Activated CD4-positive, alpha-beta T cell treated with anti-CD3 and anti-CD28 coated beads for 36 hours (primary cell): ENCODE measurements at regions not wholly inside any gene's neighbourhood (a gene's known extent, or its start where the extent isn't known, plus 50 kb on each side); places are given as distances from the start of the nearest gene placed in this dataset.

Experiments used
- ATAC-seq: fragments of 200-7000 bp; cut with Tn5 transposase; one replicate; pipeline ENCODE4 v1.10.0; 2021; ENCODE audit warnings: mild to moderate bottlenecking, moderate library complexity
- CTCF ChIA-PET: fragments of 350-600 bp; sonication (Branson Sonifier 250); formaldehyde crosslinking; loops from one replicate; lab custom pipeline; 2021; ENCODE audit warnings: antibody characterized with exemption; lab: Charles Lee
- POLR2A ChIA-PET: fragments of 350-600 bp; sonication (Branson Sonifier 250); formaldehyde crosslinking; loops from one replicate; lab custom pipeline; 2021; ENCODE audit warnings: antibody characterized with exemption, inconsistent platforms; lab: Charles Lee
- DNase-seq: peaks from one replicate; pipeline ENCODE4 v3.0.0-alpha.2; 2020
- H3K27ac Mint-ChIP-seq: one replicate; pipeline ENCODE4 v1.8.0; 2021; ENCODE audit warnings: mixed read lengths
- H3K27me3 Mint-ChIP-seq: one replicate; pipeline ENCODE4 v1.8.0; 2021; ENCODE audit warnings: mixed read lengths
- H3K36me3 Mint-ChIP-seq: one replicate; pipeline ENCODE4 v1.8.0; 2021; ENCODE audit warnings: low read depth, mixed read lengths
- H3K4me1 Mint-ChIP-seq: one replicate; pipeline ENCODE4 v1.8.0; 2021; ENCODE audit warnings: mixed read lengths
- H3K4me3 Mint-ChIP-seq: one replicate; pipeline ENCODE4 v1.8.0; 2021; ENCODE audit warnings: mild to moderate bottlenecking, moderate library complexity, mixed read lengths
- H3K9me3 Mint-ChIP-seq: one replicate; pipeline ENCODE4 v1.8.0; 2021; ENCODE audit warnings: low read depth, mixed read lengths
- intact Hi-C, 2 experiments: fragments of 100-400 bp; cut with DNase I in 1 of 2; cut with micrococcal nuclease in 1 of 2; formaldehyde crosslinking; loops; one replicate each; pipeline versions ENCODE4 v1.14.2 to v1.15.1; 2022 to 2024; cut with DNase I, micrococcal nuclease

GRCh38 chr3:168996622-168997021 lies 666.9 kb downstream of the MECOM start:
- intact Hi-C loops, result no loop called here
- no peak overlapping the region for H3K4me3 Mint-ChIP-seq
- ATAC-seq (no peak), DNase-seq (no peak)
- ChIA-PET POLR2A (no interaction called here), CTCF (no interaction called here)
- H3K36me3 Mint-ChIP-seq, result no peaks in the 10 kb centered on the region
- H3K27ac Mint-ChIP-seq, result no peak overlapping the region
- no peaks in the 10 kb centered on the region for H3K27me3 Mint-ChIP-seq
- H3K4me1 Mint-ChIP-seq, result no peaks in the 10 kb centered on the region
- H3K9me3 Mint-ChIP-seq, result no peaks in the 10 kb centered on the region

- no peaks in the 10 kb centered on the region for H3K27me3 Mint-ChIP-seq
- CTCF ChIA-PET, result interaction anchor here (0.6 kb wide), 1 partner anchor 204 kb away, joined by 3 read pairs; no protein-coding TSS in a partner anchor
- intact Hi-C loops, result no loop called here
These were observed 668.4 kb downstream of the MECOM start for GRCh38 chr3:168995129-168995528.

GRCh38 chr3:168991803-168992202 lies 671.7 kb downstream of the MECOM start:
- ATAC-seq, result no peak
- ChIA-PET POLR2A (no interaction called here), CTCF (no interaction called here)
- Mint-ChIP-seq H3K9me3 (no peaks in the 10 kb centered on the region), H3K27ac (no peak overlapping the region), H3K36me3 (no peaks in the 10 kb centered on the region), H3K4me1 (no peaks in the 10 kb centered on the region), H3K4me3 (no peak overlapping the region), H3K27me3 (no peaks in the 10 kb centered on the region)
- no peak for DNase-seq
- intact Hi-C loops, result no loop called here

More at GRCh38 chr3:168995129-168995528, 668.4 kb downstream of the MECOM start:
- H3K4me1 Mint-ChIP-seq, result no peaks in the 10 kb centered on the region
- DNase-seq, result no peak
- no peaks in the 10 kb centered on the region for H3K9me3 Mint-ChIP-seq
- H3K27ac Mint-ChIP-seq, result no peak overlapping the region
- no peak overlapping the region for H3K4me3 Mint-ChIP-seq
- H3K36me3 Mint-ChIP-seq, result no peaks in the 10 kb centered on the region
- ATAC-seq, result no peak
- POLR2A ChIA-PET, result no interaction called here

GRCh38 chr3:168990621-168991020 lies 672.9 kb downstream of the MECOM start:
- H3K9me3 Mint-ChIP-seq, result no peaks in the 10 kb centered on the region
- H3K27ac Mint-ChIP-seq, result no peak overlapping the region
- no peaks in the 10 kb centered on the region for H3K27me3 Mint-ChIP-seq
- H3K36me3 Mint-ChIP-seq, result no peaks in the 10 kb centered on the region
- H3K4me1 Mint-ChIP-seq, result no peaks in the 10 kb centered on the region
- POLR2A ChIA-PET, result no interaction called here
- CTCF ChIA-PET, result no interaction called here
- no peak for ATAC-seq
- intact Hi-C loops, result no loop called here
- H3K4me3 Mint-ChIP-seq, result no peak overlapping the region
- no peak for DNase-seq

GRCh38 chr3:168990134-168990533 lies 673.4 kb downstream of the MECOM start:
- Mint-ChIP-seq H3K9me3 (no peaks in the 10 kb centered on the region), H3K27ac (no peak overlapping the region), H3K36me3 (no peaks in the 10 kb centered on the region), H3K4me3 (no peak overlapping the region), H3K4me1 (no peaks in the 10 kb centered on the region), H3K27me3 (no peaks in the 10 kb centered on the region)
- intact Hi-C loops, result no loop called here
- ATAC-seq, result no peak
- ChIA-PET POLR2A (no interaction called here), CTCF (no interaction called here)
- DNase-seq, result no peak

- Mint-ChIP-seq H3K36me3 (no peaks in the 10 kb centered on the region), H3K9me3 (no peaks in the 10 kb centered on the region), H3K27ac (no peak overlapping the region), H3K4me3 (no peak overlapping the region), H3K27me3 (no peaks in the 10 kb centered on the region), H3K4me1 (no peaks in the 10 kb centered on the region)
- intact Hi-C loops, result no loop called here
- ATAC-seq, result no peak
- ChIA-PET CTCF (no interaction called here), POLR2A (no interaction called here)
- no peak for DNase-seq
These were observed 674.1 kb downstream of the MECOM start for GRCh38 chr3:168989396-168989795.

- CTCF ChIA-PET, result interaction anchor here (0.7 kb wide), 1 partner anchor 12 kb away, joined by 3 read pairs; no protein-coding TSS in a partner anchor
- Mint-ChIP-seq H3K4me3 (no peak overlapping the region), H3K36me3 (no peaks in the 10 kb centered on the region), H3K4me1 (no peaks in the 10 kb centered on the region), H3K27ac (no peak overlapping the region), H3K9me3 (no peaks in the 10 kb centered on the region), H3K27me3 (no peaks in the 10 kb centered on the region)
- ATAC-seq, result no peak
- no peak for DNase-seq
- intact Hi-C loops, result no loop called here
- POLR2A ChIA-PET, result no interaction called here
These were observed 674.7 kb downstream of the MECOM start for GRCh38 chr3:168988853-168989252.

GRCh38 chr3:168984872-168985271 lies 678.6 kb downstream of the MECOM start:
- no peak overlapping the region for H3K27ac Mint-ChIP-seq
- no peak for DNase-seq
- H3K4me1 Mint-ChIP-seq, result no peaks in the 10 kb centered on the region
- ChIA-PET POLR2A (no interaction called here), CTCF (no interaction called here)
- H3K36me3 Mint-ChIP-seq, result no peaks in the 10 kb centered on the region
- H3K27me3 Mint-ChIP-seq, result no peaks in the 10 kb centered on the region
- H3K9me3 Mint-ChIP-seq, result no peaks in the 10 kb centered on the region
- ATAC-seq, result no peak
- H3K4me3 Mint-ChIP-seq, result no peak overlapping the region
- intact Hi-C loops, result no loop called here

- Mint-ChIP-seq H3K4me3 (no peak overlapping the region), H3K27me3 (no peaks in the 10 kb centered on the region), H3K4me1 (no peaks in the 10 kb centered on the region), H3K27ac (no peak overlapping the region), H3K9me3 (no peaks in the 10 kb centered on the region), H3K36me3 (no peaks in the 10 kb centered on the region)
- ATAC-seq, result no peak
- CTCF ChIA-PET, result no interaction called here
- intact Hi-C loops, result no loop called here
- POLR2A ChIA-PET, result no interaction called here
- DNase-seq, result no peak
These were observed 680.5 kb downstream of the MECOM start for GRCh38 chr3:168983046-168983445.

GRCh38 chr3:168981396-168981795 lies 682.1 kb downstream of the MECOM start:
- H3K9me3 Mint-ChIP-seq, result no peaks in the 10 kb centered on the region
- intact Hi-C loops, result no loop called here
- no peaks in the 10 kb centered on the region for H3K4me1 Mint-ChIP-seq
- ATAC-seq (no peak), DNase-seq (no peak)
- no peak overlapping the region for H3K4me3 Mint-ChIP-seq
- no peak overlapping the region for H3K27ac Mint-ChIP-seq
- H3K36me3 Mint-ChIP-seq, result no peaks in the 10 kb centered on the region
- POLR2A ChIA-PET, result no interaction called here
- no peaks in the 10 kb centered on the region for H3K27me3 Mint-ChIP-seq
- CTCF ChIA-PET, result no interaction called here

- ATAC-seq, result no peak
- ChIA-PET CTCF (no interaction called here), POLR2A (no interaction called here)
- Mint-ChIP-seq H3K36me3 (no peaks in the 10 kb centered on the region), H3K4me3 (no peak overlapping the region), H3K27ac (no peak overlapping the region), H3K9me3 (no peaks in the 10 kb centered on the region), H3K4me1 (no peaks in the 10 kb centered on the region), H3K27me3 (no peaks in the 10 kb centered on the region)
- DNase-seq, result no peak
- intact Hi-C loops, result no loop called here
These were observed 685.7 kb downstream of the MECOM start for GRCh38 chr3:168977716-168978374.

GRCh38 chr3:168976969-168977368 lies 686.5 kb downstream of the MECOM start:
- no peak for ATAC-seq
- no peak for DNase-seq
- H3K4me1 Mint-ChIP-seq, result no peaks in the 10 kb centered on the region
- intact Hi-C loops, result no loop called here
- no peaks in the 10 kb centered on the region for H3K27me3 Mint-ChIP-seq
- CTCF ChIA-PET, result interaction anchor here (0.8 kb wide), 1 partner anchor 12 kb away, joined by 3 read pairs; no protein-coding TSS in a partner anchor
- H3K4me3 Mint-ChIP-seq, result no peak overlapping the region
- POLR2A ChIA-PET, result no interaction called here
- H3K9me3 Mint-ChIP-seq, result no peaks in the 10 kb centered on the region
- no peak overlapping the region for H3K27ac Mint-ChIP-seq
- H3K36me3 Mint-ChIP-seq, result no peaks in the 10 kb centered on the region
